Stimulated activated CD4-positive, alpha-beta T cell treated with anti-CD3 and anti-CD28 coated beads, Interleukin-12 subunit alpha, Interleukin-12 subunit beta, amount 100 ng/mL, for 24 hours (primary cell): ENCODE measurements at regions not wholly inside any gene's neighbourhood (a gene's known extent, or its start where the extent isn't known, plus 50 kb on each side); places are given as distances from the start of the nearest gene placed in this dataset.

ENCODE experiments used
- DNase-seq, 2 experiments: peaks; one replicate each; pipeline ENCODE4 v3.0.0-alpha.2; 2020; ENCODE audit warnings: low read depth in 2 of 2

GRCh38 chr3:74507691-74508090 lies 106.8 kb downstream of the CNTN3 start:
- DNase-seq, result no peak

- DNase-seq, result no peak
Measured at GRCh38 chr3:74506246-74506645, 108.2 kb downstream of the CNTN3 start.

DNA sequence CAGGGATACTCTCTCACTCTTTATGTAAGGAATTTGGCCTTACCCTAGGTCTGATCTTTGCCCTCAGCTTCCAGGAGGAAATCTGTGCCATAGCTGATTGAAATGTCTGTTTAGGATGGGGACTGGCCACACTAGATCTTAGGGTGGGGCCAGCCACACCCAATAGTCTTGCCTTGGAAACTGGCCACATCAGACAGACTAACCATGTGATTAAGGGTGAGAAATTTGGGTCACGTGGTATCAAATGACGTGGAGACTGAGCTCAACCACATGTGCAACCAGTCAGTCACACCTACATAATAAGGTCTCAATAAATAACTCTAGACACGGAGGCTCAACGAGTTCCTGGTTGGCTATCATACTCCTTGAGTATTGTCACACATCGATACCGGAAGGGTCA lies 113.5 kb downstream of the CNTN3 start:
- no peak for DNase-seq

DNA sequence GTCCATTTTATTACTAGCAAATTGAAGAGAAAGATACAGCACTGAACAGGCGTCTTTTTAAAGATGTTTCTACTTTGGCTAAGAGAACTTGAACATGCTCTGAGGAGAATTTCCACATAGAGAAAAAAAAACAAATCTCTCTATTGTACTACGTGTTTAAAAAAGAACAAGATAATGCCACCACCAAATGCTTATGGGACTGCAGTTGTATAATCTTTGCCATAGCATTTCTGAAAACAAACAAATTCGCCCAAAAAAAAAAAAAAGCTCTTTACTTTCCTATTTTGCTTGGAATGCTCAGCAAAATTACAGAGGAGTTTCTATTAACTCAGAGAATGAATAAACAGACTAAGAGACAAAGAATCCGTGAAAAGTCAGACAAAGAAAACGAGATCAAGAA lies 114.2 kb downstream of the CNTN3 start:
- no peak for DNase-seq

GRCh38 chr3:74491874-74492273 lies 122.6 kb downstream of the CNTN3 start:
- DNase-seq, result no peak

DNA sequence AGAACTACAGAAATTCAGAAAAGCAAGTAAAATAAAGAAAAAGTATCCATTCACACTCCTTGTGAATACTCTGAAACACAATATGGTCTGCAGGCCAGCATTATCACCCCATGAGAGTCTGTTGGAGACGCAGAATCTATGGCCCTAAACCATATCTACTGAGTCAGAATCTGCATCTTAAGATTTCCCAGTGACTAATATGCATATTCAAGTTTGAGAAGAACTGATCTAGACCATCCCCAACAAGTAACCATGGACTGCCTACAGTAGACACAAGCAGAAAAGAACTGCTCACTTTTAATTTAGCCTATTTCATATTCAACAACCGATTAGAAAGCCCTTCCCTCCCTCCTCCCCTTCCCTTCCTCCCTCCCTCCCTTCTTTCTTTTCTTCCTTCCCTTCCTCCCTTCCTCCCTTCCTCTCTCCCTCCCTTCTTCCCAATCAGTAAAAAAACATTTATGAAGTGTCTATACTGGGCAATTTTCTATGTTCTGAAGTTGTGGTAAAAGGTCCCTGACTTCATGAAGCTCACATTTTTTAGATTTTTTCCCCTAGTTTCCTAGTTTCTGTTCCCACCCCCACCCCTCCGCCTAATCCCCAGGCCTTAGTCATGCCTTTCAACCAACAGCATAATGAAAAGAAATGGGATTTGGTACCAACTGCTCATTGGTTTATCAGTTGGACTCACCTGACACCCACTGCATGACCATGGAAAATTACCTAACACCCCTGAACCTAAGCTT lies 125.2 kb downstream of the CNTN3 start:
- DNase-seq, result no peak

DNA sequence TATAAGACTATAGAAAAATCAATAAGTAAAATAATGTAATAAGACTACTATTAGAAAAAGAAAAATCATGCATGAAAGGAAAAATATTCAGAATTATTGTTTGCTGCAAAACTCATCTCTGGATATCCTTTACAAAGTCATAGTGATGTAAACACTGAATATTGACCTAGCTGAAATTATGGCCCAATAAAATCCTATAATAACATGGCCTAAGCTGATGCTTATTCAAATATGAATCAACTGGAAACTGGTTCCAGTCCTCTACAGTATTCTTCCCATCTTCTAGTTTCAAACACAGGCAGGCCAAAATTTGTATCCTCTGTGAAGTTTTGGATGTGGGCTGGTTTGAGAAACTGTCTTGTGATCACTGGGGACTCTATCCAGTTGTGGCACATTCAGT lies 134.5 kb downstream of the CNTN3 start:
- no peak for DNase-seq

DNA sequence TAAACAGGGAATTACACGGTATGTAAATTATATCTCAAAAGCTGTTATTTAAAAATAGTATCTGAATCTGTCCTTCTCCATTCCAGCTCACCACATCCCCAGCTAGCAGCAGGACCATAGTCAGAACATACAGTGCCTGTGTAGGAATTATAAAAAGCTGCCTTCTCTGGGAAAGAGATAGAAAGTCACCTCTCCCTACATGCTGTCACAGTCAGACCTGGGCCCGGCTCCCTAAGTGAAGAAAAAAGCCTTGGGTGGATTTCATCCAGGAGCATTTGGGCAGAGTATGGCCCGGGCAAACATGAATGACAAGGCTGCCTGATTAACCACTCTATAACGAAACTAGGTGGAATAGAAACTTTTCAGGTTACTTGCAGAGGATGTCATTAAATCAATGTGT lies 144.1 kb downstream of the CNTN3 start:
- DNase-seq, result no peak

DNA sequence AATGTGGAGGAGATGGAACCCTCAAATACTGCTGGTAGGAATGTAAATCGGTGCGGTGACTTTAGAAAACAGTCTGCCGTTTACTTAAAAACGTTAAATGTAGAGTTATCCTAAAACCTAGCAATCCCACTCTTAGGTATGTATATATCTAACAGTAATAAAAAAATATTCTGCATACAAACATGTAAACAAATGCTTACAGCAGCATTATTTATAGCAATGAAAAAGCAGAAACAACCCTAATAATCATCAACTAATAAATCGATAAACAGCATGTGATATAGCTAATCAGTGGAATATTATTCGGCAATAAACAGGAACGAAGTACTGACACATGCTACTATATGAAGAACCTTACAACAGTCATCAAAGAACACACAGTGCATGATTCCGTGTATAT lies 144.7 kb downstream of the CNTN3 start:
- DNase-seq, result no peak

DNA sequence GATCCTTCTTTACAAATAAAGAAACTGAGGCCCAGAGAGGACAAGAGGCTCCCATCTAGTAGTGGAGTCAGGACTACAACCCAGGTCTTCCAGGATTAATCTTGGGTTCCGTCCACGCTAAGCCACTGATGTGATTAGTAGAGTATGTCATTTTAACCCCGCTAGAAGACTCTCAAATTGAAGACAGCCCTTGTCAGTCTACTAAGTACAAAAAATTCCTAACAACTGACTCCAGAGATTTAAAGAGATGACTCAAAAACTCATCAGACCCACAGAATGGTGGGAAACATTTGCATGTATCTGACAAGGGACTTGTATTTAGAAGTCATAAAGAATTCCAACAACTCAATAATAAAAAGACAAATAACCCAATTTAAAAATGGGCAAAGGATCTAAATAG lies 145.3 kb downstream of the CNTN3 start:
- no peak for DNase-seq

- no peak for DNase-seq
Measured at GRCh38 chr3:74465715-74466410, 148.6 kb downstream of the CNTN3 start.

DNA sequence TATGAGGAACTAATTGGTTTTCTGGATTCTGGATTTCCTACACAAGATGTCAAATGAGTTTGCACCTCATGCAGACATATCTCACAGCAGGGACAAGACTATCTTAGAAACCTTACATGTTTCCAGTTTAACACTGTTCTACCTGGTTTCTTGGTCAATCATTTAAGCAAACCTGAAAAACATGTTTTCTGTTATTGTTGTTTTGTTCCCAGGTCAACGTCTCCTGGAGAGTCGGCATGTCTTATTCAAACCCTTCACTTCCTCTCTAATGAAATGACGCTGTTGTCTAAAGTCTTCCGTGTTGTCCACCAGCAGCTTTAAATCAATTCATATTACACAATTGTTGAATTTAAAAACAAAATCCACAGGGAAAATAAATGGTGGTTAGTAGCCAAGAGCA lies 150.9 kb downstream of the CNTN3 start:
- no peak for DNase-seq

DNA sequence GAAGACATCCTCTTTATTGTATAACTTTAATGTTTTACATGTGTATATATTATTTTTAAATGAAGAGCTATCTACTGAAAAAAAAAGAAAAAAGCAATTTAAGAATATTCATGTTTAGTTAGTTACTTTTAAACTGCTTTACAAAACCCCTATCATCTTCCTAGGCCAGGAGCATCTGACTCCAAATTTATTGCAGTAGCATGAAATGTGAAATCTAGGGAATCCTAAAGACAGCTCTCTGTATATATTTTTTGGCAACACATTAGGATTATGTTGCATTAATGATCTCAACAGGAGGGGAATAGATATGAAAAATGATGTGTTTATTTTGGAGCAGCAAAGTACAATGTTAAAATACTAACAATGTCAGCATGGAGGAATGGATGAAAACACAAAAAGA lies 158.3 kb downstream of the CNTN3 start:
- DNase-seq, result no peak

DNA sequence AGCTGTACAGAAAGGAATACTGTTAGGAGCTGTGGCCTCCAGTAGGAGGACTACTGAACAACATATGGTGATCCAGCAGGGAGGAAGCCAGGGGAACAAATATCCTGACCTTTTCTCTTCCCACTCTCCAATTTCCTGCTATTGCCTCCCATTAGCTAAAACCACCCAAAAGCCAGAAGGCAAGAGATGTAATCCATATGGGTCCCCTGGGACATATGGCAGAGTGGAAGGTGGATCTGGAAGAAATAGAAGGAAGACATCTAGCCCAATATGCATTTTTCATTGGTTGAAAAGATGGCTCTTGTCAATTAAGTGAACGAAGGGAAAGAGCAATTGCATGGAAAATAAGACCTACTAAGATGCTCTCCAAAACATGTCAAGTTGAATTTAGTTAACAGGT lies 167.2 kb downstream of the CNTN3 start:
- DNase-seq, result no peak

DNA sequence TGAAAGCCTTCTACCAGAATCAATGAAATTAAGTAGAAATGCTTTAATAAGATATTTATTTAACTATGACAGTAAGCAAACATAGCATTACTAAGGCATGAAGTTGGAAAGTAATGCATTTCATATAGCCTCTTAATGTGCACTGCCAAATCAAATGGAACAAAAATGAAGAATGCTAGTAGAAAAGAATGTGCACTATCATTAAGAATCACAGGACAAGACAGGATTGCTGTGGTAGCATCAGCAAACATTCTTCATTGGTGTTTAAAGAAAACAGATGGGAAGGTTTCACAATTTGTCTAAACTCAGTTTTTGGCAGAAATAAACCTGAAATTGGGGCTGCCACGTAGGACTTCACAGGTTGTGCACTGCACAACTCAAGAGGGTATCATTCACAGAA lies 168.9 kb downstream of the CNTN3 start:
- no peak for DNase-seq

DNA sequence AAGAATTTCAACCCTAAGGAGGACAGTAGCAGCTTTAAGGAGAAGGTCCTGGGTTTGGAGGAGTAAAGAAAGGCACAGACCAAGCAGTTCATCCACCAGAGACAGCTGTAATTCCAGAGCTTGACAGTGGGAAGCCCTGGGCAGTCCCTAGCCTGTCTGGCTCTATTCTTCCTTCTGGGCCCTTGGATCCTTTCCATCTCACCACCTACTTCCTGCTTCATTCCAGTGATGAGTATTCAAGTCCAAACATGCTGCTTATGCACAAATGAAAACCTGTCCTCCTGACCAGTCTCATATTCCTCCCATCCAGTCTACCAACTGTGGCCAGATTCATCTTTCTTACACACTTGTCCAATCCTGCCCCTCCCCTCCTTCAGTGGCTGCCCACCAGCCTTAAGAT lies 171.4 kb downstream of the CNTN3 start:
- no peak for DNase-seq

GRCh38 chr3:74442683-74443082 lies 171.8 kb downstream of the CNTN3 start:
- DNase-seq, result no peak

- DNase-seq, result no peak
Measured at GRCh38 chr3:74442068-74442467, 172.4 kb downstream of the CNTN3 start.

GRCh38 chr3:74436184-74436583 lies 178.3 kb downstream of the CNTN3 start:
- no peak for DNase-seq

DNA sequence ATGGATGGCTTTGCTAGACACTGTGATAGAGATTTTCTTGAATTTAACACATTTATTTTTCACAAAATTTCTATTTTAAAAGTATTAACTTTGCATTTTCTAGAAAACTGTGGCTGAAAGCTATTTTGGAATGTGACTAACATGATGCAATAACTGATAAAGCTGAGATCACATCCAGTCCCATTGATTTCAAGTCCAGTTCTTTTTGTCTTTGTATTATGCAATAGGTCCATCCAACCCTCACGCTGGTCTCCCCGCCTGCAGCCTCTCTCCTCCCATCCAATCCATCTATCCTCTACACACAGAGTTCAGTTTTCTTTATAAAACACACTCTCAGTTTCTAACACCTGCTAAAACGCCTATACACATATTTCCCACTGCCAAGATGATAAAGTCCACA lies 178.8 kb downstream of the CNTN3 start:
- DNase-seq, result no peak

- DNase-seq, result no peak
Measured at GRCh38 chr3:74434406-74434805, 180.1 kb downstream of the CNTN3 start.

DNA sequence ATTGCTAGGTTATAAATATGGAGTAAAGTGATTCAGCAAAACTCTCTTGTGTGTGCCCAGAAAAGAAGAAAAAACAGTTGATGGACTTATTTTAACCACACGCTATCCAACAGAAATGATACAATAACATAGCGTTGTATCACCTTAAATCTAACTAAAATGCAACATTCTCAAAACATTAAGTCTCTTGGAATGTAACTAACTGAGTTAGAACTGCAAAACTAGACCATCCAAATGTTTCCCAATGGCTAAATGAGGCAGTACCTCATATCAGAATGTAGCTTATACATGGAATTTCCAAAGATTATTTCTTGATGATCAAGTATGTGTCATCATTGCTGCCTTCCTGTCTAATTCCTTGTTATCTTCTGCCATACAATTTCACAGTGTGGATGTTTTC lies 187.9 kb downstream of the CNTN3 start:
- no peak for DNase-seq

DNA sequence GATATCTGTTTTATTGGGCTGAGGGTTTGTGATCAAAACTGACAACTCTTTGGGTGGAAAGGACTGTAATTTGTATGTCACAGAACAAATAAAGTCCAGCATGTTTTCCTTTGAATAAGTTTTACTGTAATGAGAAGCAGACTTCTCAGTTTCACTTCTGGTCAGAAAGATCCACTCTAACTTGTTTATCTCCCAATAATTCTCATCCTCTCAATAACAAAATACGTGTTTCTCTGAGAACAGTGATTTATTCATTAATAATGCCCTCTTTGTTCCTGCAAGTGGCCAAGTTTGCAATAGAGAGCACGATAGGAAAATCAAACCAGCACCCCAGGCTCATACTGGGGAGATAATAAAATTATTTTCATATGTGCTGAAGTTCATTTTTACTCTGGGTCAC lies 190.6 kb downstream of the CNTN3 start:
- DNase-seq, result no peak
